ENCODE measurements at regions not wholly inside any gene's neighbourhood (a gene's known extent, or its start where the extent isn't known, plus 50 kb on each side); places are given as distances from the start of the nearest gene placed in this dataset.

DNA sequence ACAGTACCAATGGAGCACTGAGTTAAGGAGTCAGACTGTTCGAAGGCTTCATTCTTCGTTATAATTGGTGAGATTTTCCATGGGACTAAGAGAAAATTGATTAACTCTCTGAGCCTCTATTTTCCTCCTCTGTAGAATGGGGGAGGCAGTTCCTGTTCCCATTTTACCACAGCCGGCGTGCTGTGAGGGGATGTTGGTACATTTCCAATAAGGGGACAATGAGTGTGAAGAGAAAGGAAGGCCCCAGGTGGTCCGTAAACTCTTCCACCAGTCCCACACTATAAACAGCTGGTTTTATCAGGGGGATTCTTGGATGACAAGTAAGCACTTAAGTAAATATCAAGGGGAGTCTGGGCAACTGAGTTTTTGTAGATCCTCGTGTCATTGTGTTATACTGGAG, 109.9 kb downstream of the DAD1 start:
- Histone ChIP-seq H3K27ac (ENCODE audit: low read depth, low read length) (no peak overlapping the region), H3K4me3 (replicated peaks in 1 of 2; ENCODE audit: low read depth in 1 of 2, low read length in 2 of 2) (no peak overlapping the region), H3K27me3 (ENCODE audit: insufficient read depth, low read length) (peaks cover 96% of the 10 kb centered on the region), H4K20me1 (ENCODE audit: insufficient read depth) (no peaks in the 10 kb centered on the region), H2AFZ (ENCODE audit: low read depth, low read length, poor library complexity, severe bottlenecking) (no peak overlapping the region), H3K4me1 (ENCODE audit: control insufficient read depth in 1 of 2, insufficient read depth in 2 of 2, low read length in 2 of 2) (no peaks in the 10 kb centered on the region), H3K9me3 (ENCODE audit: control insufficient read depth in 1 of 2, insufficient read depth in 1 of 2, low read depth in 1 of 2, low read length in 2 of 2) (no peaks in the 10 kb centered on the region), H3K79me2 (ENCODE audit: insufficient read depth, low read length) (no peaks in the 10 kb centered on the region), H3K9ac (ENCODE audit: low read length) (no peak overlapping the region), H3K36me3 (ENCODE audit: control insufficient read depth in 1 of 2, insufficient read depth in 2 of 2, low read length in 2 of 2) (no peaks in the 10 kb centered on the region), H3K4me2 (ENCODE audit: low read length) (no peak overlapping the region), H3K9me2 (ENCODE audit: insufficient read depth) (no peaks in the 10 kb centered on the region)
- ATAC-seq = no peak
- ChIA-PET RAD21 (ENCODE audit: low non-redundant PET in 1 of 2, low total read pairs in 2 of 2, uncharacterized antibody in 2 of 2, unreplicated experiment in 2 of 2) (no interaction called here), CTCF (no interaction called here), POLR2A (no interaction called here)
- no peak for DNase-seq (ENCODE audit: low read depth, low spot score)
- no TSS peak for BruUV-seq (replicated peaks)
- no peak for TF ChIP-seq YY1 (IDR thresholded peaks at IDR 0.05; ENCODE audit: extremely low read depth, insufficient replicate concordance, low read depth, low read length)
- no peak for TF ChIP-seq ZNF274 (IDR thresholded peaks at IDR 0.05; ENCODE audit: low read depth, low read length)
- no peak for TF ChIP-seq JUND (IDR thresholded peaks at IDR 0.05)
- TF ChIP-seq, protein P1, sequence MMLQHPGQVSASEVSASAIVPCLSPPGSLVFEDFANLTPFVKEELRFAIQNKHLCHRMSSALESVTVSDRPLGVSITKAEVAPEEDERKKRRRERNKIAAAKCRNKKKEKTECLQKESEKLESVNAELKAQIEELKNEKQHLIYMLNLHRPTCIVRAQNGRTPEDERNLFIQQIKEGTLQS (IDR thresholded peaks at IDR 0.05) = no peak
- no peak for TF ChIP-seq RAD21 (IDR thresholded peaks at IDR 0.05; ENCODE audit: low read depth)
- TF ChIP-seq, protein P2, sequence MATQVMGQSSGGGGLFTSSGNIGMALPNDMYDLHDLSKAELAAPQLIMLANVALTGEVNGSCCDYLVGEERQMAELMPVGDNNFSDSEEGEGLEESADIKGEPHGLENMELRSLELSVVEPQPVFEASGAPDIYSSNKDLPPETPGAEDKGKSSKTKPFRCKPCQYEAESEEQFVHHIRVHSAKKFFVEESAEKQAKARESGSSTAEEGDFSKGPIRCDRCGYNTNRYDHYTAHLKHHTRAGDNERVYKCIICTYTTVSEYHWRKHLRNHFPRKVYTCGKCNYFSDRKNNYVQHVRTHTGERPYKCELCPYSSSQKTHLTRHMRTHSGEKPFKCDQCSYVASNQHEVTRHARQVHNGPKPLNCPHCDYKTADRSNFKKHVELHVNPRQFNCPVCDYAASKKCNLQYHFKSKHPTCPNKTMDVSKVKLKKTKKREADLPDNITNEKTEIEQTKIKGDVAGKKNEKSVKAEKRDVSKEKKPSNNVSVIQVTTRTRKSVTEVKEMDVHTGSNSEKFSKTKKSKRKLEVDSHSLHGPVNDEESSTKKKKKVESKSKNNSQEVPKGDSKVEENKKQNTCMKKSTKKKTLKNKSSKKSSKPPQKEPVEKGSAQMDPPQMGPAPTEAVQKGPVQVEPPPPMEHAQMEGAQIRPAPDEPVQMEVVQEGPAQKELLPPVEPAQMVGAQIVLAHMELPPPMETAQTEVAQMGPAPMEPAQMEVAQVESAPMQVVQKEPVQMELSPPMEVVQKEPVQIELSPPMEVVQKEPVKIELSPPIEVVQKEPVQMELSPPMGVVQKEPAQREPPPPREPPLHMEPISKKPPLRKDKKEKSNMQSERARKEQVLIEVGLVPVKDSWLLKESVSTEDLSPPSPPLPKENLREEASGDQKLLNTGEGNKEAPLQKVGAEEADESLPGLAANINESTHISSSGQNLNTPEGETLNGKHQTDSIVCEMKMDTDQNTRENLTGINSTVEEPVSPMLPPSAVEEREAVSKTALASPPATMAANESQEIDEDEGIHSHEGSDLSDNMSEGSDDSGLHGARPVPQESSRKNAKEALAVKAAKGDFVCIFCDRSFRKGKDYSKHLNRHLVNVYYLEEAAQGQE (IDR thresholded peaks at IDR 0.05; ENCODE audit: low read depth) = no peak
- TF ChIP-seq SP1 (IDR thresholded peaks at IDR 0.05; ENCODE audit: low read depth) = no peak
- no peak for TF ChIP-seq CEBPB (IDR thresholded peaks at IDR 0.05; ENCODE audit: low read depth)
- no peak for TF ChIP-seq ZFX (IDR thresholded peaks at IDR 0.05)
- intact Hi-C loops (cut with micrococcal nuclease) = no loop called here
